ENCODE measurements at regions not wholly inside any gene's neighbourhood (a gene's known extent, or its start where the extent isn't known, plus 50 kb on each side); places are given as distances from the start of the nearest gene placed in this dataset.
"Not testable (repeated sequence)": the region's sequence is repeated elsewhere in the genome, so short reads cannot be mapped to it uniquely, and the experiment has no call there.

- Mint-ChIP-seq H3K27ac (no peak overlapping the region), H3K4me3 (no peak overlapping the region), H3K4me1 (no peaks in the 10 kb centered on the region), H3K36me3 (ENCODE audit: low read depth) (peaks cover 15% of the 10 kb centered on the region), H3K9me3 (peaks cover 49% of the 10 kb centered on the region), H3K27me3 (ENCODE audit: low read depth, poor library complexity) (no peaks in the 10 kb centered on the region)
- no peak for TF ChIP-seq CTCF (IDR thresholded peaks at IDR 0.05)
- no peak for DNase-seq
Measured at GRCh38 chr14:105581551-105582341, 55.4 kb downstream of the TMEM121 start.

DNA sequence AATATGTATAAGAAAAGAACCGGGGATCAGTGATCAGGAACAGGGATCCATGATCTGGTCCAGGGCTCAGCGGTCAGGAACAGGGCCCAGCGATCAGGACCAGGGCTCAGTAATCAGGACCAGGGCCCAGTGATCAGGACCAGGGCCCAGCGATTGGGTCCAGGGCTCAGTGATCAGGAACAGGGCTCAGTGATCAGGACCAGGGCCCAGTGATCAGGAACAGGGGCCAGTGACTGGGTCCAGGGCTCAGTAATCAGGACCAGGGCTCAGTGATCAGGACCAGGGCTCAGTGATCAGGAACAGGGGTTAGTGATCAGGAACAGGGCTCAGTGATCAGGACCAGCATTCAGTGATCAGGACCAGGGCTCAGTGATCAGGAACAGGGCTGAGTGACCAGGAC is 56.3 kb downstream of the TMEM121 start:
- H3K9me3 Mint-ChIP-seq = peaks cover 43% of the 10 kb centered on the region
- peaks cover 9% of the 10 kb centered on the region for H3K36me3 Mint-ChIP-seq (ENCODE audit: low read depth)
- DNase-seq = no peak
- no peak for TF ChIP-seq CTCF (IDR thresholded peaks at IDR 0.05)
- no peak overlapping the region for H3K4me3 Mint-ChIP-seq
- no peaks in the 10 kb centered on the region for H3K4me1 Mint-ChIP-seq
- H3K27me3 Mint-ChIP-seq (ENCODE audit: low read depth, poor library complexity) = no peaks in the 10 kb centered on the region
- no peak overlapping the region for H3K27ac Mint-ChIP-seq

GRCh38 chr14:105583914-105584313 is 57.5 kb downstream of the TMEM121 start:
- not testable (repeated sequence) for H3K27me3 Mint-ChIP-seq (ENCODE audit: low read depth, poor library complexity); H3K4me1 Mint-ChIP-seq; DNase-seq; H3K27ac Mint-ChIP-seq; H3K4me3 Mint-ChIP-seq; H3K36me3 Mint-ChIP-seq (ENCODE audit: low read depth)
- peaks cover 42% of the 10 kb centered on the region for H3K9me3 Mint-ChIP-seq

DNA sequence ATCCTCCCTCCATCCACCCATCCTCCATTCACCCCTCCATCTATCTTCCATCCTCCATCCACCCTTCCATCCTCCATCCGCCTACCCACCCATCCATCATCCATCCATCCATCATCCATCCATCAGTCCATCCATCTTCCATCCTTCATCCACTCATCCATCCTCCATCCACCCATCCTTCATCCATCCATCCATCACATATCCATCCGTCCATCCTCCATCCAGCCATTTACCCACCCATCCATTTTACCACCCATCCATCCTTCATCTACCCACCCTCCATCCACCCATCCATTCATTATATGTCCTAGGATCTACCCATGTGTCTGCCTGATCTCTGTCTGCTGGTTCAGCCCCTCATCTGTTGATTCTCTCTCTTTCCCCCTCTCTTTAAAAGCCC is 58.9 kb downstream of the TMEM121 start:
- H3K4me3 Mint-ChIP-seq, H3K27ac Mint-ChIP-seq, DNase-seq: not testable (repeated sequence)

GRCh38 chr14:105585722-105586121 is 59.3 kb downstream of the TMEM121 start:
- peaks cover 49% of the 10 kb centered on the region for H3K9me3 Mint-ChIP-seq

More for the DNA sequence above, 58.9 kb downstream of the TMEM121 start:
- H3K36me3 Mint-ChIP-seq (ENCODE audit: low read depth); H3K27me3 Mint-ChIP-seq (ENCODE audit: low read depth, poor library complexity); H3K4me1 Mint-ChIP-seq: not testable (repeated sequence)
- peaks cover 53% of the 10 kb centered on the region for H3K9me3 Mint-ChIP-seq

DNA sequence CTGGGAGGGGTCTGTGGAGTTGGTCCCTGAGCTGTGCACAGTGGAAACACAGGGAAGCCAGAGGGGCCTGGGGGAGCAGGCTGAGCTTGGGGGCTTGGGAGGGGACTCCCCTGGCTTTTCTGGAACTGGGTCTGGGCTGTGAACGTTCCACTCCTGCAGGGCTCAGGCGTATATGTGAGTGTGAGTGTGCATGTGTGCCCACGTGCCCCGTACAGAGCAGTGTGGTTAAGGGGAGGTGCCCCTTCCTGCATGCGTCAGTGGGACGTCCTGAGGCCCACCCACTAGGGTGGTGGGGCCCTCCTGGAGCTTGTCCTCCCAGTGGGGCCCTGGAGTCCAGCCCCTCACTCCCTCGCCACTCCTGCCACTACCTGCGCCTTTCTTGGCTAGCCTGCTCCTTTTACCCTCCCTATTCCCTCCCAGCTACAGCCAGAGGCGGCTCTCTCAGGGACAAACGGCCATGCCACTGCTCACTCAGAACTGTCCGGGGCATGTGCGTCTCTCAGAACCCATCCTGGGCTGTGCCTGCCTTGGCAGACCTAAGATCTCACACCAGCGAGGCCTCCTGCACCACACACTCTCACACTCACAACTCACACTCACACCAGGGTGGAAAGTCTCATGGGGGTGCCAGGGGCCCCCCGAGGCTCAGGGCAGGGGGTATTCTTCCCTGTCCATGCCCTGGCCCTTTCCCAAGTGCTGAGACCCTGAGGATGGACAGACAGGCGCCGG is 59.9 kb downstream of the TMEM121 start:
- H3K36me3 Mint-ChIP-seq (ENCODE audit: low read depth); H3K27me3 Mint-ChIP-seq (ENCODE audit: low read depth, poor library complexity); H3K27ac Mint-ChIP-seq; H3K4me3 Mint-ChIP-seq; DNase-seq; H3K4me1 Mint-ChIP-seq: not testable (repeated sequence)
- peaks cover 47% of the 10 kb centered on the region for H3K9me3 Mint-ChIP-seq

More at GRCh38 chr14:105585722-105586121, 59.3 kb downstream of the TMEM121 start:
- not testable (repeated sequence) for H3K27me3 Mint-ChIP-seq (ENCODE audit: low read depth, poor library complexity); H3K4me3 Mint-ChIP-seq; H3K36me3 Mint-ChIP-seq (ENCODE audit: low read depth); H3K27ac Mint-ChIP-seq; DNase-seq; H3K4me1 Mint-ChIP-seq

GRCh38 chr14:105587034-105587433 is 60.7 kb downstream of the TMEM121 start:
- H3K4me1 Mint-ChIP-seq; H3K27ac Mint-ChIP-seq; H3K36me3 Mint-ChIP-seq (ENCODE audit: low read depth); DNase-seq; H3K4me3 Mint-ChIP-seq; H3K27me3 Mint-ChIP-seq (ENCODE audit: low read depth, poor library complexity): not testable (repeated sequence)
- peaks cover 44% of the 10 kb centered on the region for H3K9me3 Mint-ChIP-seq

DNA sequence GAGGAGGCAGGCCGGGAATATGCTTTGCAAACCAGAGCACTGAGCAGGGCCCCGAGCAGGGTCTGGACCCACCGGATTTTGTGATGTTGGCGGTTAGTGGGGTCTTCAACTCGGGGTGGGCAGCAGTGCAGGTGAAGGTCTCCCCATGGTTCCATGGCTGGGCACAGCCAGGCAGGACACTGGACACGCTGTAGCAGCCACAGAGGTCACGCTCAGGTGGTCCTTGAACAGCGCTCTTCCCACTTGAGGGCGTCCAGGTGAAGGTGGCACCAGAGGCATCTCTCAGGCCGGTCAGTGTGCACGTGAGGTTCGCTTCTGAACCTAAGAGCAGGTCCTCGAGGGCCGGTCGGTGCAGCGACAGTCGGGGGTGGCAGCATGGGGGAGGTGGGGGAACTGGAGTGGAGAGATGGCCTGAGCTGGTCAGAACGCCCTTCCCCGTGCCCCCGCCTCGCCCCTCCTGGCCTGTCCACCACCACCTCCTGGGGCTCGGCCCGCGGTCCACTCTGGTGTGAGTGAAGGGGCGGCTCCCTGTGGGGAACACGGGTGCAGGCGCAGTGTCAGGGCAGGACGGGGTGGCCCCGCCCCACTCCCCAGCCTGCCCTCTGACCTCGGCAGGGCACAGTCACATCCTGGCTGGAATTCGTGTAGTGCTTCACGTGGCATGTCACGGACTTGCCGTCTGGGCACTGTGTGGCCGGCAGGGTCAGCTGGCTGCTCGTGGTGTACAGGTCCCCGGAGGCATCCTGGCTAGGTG is 61.3 kb downstream of the TMEM121 start:
- H3K27ac Mint-ChIP-seq; H3K4me3 Mint-ChIP-seq; DNase-seq; H3K27me3 Mint-ChIP-seq (ENCODE audit: low read depth, poor library complexity); H3K4me1 Mint-ChIP-seq; H3K36me3 Mint-ChIP-seq (ENCODE audit: low read depth): not testable (repeated sequence)
- peaks cover 38% of the 10 kb centered on the region for H3K9me3 Mint-ChIP-seq
